HG03103 (cell line): ENCODE measurements at regions not wholly inside any gene's neighbourhood (a gene's known extent, or its start where the extent isn't known, plus 50 kb on each side); places are given as distances from the start of the nearest gene placed in this dataset.
"Not testable (repeated sequence)": the region's sequence is repeated elsewhere in the genome, so short reads cannot be mapped to it uniquely, and the experiment has no call there.

Experiments
- ATAC-seq: cut with Tn5 transposase; IDR thresholded peaks from one replicate; pipeline ENCODE4 v1.9.1; 2021; ENCODE audit warnings: low read depth; ENCODE audit not compliant: unreplicated experiment

DNA sequence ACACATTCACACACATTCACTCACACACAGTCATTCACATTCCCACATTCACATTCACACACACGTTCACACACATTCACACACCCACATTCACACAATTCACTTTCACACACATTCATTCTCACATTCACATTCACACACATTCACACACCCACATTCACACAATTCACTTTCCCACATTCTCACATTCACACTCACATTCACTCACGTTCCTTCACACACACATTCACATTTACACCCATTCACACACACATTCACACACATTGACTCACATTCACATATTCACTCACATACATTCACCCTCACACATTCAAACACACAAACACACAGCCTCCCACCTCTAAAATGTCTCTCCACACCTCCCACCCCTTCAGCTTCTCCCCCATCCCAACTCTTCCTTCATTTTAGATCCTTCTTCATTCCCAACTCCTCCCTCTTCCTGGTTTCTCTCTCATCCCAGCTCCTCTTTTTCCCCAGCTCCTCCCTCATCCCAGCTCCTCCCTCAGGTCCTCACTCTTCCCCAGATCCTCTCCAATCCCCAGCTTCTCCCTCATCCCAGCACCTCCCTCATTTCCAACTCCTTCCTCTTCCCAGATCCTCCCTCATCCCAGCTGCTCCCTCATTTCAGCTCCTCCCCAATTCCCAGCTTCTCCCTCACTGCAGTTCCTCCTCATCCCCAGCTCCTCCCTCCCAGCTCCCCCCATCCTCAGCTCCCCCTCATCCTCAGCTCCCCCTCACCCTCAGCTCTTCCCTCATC, 111.0 kb downstream of the FAM53A start:
- ATAC-seq = no peak

GRCh38 chr4:1572521-1572920, 111.6 kb downstream of the FAM53A start:
- no peak for ATAC-seq

DNA sequence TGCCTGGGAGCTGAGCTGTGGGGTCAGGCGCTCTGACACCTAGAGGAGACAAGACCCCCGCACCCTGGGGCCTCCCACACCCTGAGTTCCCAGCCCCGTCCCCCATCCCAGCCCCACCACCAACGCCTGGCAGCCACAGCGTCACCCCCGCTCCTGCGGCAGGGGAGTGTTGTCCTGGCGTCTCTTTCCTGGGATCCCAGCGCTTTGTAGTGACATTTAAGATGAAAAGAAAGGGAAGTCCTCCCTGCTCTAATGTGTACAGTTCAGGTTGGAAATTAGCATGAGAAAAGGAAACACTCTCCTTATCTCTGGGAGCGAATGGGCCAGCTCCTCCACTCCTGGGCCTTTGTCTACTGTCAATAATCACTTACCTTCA, 112.1 kb downstream of the FAM53A start:
- no peak for ATAC-seq

GRCh38 chr4:1571165-1572009, 112.7 kb downstream of the FAM53A start:
- no peak for ATAC-seq

DNA sequence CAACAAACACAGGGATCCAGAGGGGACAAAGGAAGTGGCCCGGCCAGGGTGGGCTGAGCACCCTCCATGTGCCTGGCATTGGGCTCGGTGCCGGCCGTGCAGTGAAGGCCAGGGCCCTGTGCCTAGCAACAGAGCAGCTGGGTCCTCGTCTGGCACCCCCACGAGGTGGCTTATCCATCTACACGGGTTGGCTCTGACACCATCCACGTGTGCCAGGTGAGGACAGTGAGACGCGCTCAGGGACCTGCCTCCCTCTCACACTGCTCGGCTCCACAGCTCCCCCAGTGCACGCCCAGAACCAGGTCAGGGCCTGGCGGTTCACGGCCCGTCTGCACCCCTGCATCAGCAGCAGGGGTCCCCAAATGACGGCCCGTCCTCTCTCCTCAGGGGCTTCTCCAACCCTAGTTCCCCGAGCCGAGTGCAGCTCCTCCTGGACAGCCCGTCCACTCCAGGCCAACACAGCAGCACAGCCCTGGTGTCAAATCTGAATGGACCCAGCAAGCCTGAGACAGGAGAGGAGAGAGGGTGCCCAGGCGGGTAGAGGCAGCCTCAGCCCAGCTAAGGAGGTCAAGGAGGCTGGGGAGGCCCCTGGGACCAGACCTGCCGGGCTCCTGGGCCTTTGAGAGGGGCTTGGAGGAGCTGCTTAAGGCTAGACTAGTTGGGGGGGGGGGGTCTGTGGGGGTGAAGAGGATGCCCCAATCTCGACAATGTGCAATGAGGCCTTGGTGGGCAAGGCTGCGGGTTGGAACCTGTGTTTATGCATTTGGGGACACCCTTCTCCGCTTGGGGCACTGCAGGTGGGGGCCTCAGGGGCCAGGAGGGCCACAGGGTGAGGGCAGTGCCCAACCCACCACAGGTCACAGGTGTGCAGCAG, 113.6 kb downstream of the FAM53A start:
- ATAC-seq = no peak

GRCh38 chr4:1569461-1570151, 114.5 kb downstream of the FAM53A start:
- ATAC-seq = no peak

- no peak for ATAC-seq
Measured at GRCh38 chr4:1568855-1569460, 115.2 kb downstream of the FAM53A start.

DNA sequence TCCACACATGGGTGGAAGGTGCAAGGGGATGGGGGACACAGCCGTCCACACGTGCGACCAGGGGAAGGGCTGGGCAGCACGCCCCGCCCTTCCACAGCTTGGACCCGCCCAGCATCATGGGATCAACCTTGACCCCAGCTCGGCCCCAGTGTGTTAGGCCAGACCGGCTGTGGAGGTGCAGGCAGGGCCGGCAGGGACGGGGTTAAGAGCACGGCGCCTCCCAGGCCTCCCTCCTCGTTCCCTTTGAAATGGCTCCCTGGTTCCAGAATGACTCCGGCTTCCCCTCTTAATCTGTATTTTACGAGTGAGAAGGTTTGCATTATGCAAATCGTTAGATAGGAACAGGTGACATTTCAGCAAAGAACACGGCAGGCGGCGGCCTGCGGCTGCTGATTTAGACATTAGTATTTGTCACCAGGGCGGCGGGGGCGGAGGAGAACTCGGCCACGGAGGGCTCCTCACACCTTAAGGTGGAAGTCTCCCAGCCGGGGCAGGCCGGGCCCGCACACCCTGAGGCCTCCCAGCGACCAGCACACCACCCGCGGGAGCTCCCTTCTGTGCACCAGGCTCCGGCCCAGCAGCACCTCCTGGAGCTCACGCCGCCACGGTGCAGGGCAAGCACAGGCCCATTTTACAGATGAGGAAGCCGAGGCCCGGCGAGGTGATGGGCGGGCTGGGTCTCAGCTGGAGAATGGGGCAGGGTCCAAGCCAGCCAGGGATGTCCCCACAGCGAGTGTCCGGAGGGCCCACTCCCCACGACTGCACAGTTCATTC, 116.1 kb downstream of the FAM53A start:
- ATAC-seq = no peak

GRCh38 chr4:1567519-1567807, 116.7 kb downstream of the FAM53A start:
- no peak for ATAC-seq

GRCh38 chr4:1566838-1567518, 117.1 kb downstream of the FAM53A start:
- ATAC-seq = no peak

GRCh38 chr4:1566301-1566837, 117.7 kb downstream of the FAM53A start:
- ATAC-seq = not testable (repeated sequence)

- ATAC-seq = no peak
Measured at GRCh38 chr4:1565598-1566295, 118.4 kb downstream of the FAM53A start.

- no peak for ATAC-seq
Measured at GRCh38 chr4:1564535-1565375, 119.4 kb downstream of the FAM53A start.

GRCh38 chr4:1563768-1564485, 120.2 kb downstream of the FAM53A start:
- no peak for ATAC-seq

- no peak for ATAC-seq
Measured at GRCh38 chr4:1563241-1563640, 120.9 kb downstream of the FAM53A start.

- ATAC-seq = no peak
Measured at GRCh38 chr4:1562771-1563170, 121.3 kb downstream of the FAM53A start.
